ENCODE measurements at regions not wholly inside any gene's neighbourhood (a gene's known extent, or its start where the extent isn't known, plus 50 kb on each side); places are given as distances from the start of the nearest gene placed in this dataset.

GRCh38 chr5:167014401-167015056 lies 1276.9 kb upstream of the WWC1 start:
- TF ChIP-seq POLR2AphosphoS5 (IDR thresholded peaks at IDR 0.05; ENCODE audit: borderline replicate concordance, low read depth, low read length) (no peak), EZH2 (IDR thresholded peaks at IDR 0.05) (no peak), FOXP2 (optimal IDR thresholded peaks at IDR 0.05; ENCODE audit: control extremely low read depth, extremely low read length, insufficient read depth) (no peak)
